Fibroblast of skin of left quadriceps (primary cell): ENCODE measurements at regions not wholly inside any gene's neighbourhood (a gene's known extent, or its start where the extent isn't known, plus 50 kb on each side); places are given as distances from the start of the nearest gene placed in this dataset.
"Not testable (repeated sequence)": the region's sequence is repeated elsewhere in the genome, so short reads cannot be mapped to it uniquely, and the experiment has no call there.

Source experiments
- DNase-seq, 2 experiments: peaks; one replicate each; pipeline ENCODE4 v3.0.0-alpha.2; 2013; ENCODE audit warnings: low read depth in 2 of 2

DNA sequence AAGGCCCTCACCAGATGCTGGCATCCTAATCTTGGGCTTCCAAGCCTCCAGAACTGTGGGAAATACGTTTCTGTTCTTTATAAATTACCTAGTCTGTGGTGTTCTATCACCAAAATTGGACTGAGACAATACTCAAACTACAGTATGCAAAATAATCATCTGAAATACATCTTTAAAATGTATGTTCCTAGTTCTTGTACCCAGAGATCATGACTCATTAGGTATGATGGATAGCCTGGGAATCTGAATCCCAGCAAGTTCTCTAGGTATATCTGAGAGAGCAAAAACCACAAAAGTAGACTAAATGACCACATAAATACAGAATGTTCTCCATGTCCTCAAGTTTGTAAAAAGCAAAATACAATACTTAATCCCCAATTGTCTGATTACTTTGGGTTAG lies 166.3 kb downstream of the YIPF5 start:
- no peak for DNase-seq

DNA sequence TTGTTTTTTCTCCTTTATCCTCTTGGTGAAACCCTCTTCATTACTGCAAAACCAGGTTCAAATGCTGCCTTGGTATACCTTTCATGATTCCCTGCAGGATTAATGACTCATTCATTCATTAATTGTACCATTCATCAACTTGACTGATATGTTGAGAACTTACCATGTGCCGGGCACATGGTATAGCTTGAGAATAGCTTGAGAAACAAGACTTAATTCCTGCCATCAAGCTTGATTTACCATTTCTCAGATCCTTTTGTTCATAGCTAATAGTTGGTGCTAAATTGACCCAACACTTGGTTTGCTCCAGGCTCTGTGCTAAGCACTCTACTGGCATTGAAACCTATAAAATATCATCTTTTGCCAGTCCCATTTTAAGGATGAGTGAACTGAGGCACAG lies 165.7 kb downstream of the YIPF5 start:
- no peak for DNase-seq

DNA sequence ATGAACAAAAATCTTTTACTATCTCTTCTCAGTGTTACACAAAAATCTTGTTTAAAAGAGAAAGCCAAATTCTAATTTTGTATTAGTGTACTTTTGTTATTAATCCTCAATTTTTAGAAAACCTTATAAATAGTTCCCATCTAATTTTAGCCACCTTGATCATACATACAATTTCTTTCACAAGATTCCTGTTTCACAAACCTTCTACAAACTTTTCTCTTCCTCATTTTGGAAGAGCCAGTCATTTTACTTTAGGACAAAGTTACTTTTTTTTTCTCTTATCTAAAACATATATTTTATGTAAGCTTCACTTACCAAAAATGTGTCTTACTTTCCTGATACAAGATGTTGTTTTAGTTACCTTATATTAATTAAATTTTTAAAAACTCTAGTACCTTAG lies 161.3 kb downstream of the YIPF5 start:
- no peak for DNase-seq

DNA sequence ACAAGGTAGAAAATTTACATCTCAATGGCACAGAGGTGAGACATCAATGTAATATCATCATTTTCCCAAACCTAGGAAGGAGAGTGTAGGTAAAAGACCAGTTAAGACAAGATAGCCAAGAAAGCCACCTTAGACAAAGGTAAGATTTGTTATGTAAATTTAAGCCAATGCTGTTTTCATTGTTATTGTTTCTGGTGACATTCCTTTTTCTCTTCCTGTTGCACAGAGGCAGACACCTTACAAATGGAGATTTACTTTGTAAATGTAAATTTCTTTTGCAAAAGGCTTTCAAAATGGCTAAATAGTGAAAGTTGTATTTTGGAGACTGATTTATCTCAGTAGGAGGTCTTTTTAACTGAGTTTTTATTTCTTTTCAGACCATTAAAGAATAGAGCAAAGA lies 159.1 kb downstream of the YIPF5 start:
- DNase-seq: no peak

DNA sequence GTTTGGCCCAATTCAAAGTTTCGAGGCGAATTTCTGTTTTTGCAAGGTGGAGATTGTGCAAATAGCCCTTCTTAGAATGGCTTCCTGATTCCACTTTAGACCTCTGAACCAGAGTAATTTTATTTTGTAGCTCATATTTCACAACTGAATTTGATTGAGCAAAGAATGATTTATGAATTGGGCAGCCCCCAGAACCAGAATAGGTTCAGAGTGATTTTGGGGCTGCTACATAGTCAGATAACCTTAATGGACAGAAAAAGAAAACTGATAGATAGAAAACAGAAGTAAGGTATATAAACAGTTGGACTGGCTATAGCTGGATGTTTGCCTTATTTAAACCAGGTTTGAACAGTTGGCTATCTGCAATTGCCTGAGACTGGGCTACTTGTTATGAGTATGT lies 156.6 kb downstream of the YIPF5 start:
- no peak for DNase-seq

DNA sequence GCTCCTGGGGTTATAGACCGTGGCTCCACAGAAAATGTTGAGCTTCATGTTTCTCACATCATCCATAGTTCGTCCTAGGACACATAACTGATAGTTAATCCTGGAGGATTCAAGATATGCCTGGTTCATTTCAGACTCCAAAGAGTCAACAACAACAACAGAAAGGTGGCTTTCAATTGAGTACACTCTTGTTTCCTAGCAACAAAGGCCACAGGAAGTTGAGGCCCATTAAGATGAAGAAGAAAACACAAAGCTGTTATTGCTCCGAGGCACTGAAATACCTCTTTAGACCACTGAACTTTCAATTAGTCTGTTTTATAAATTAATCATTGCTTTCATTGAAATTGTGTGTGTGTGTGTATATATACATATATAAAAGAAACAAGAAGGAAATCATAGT lies 154.5 kb downstream of the YIPF5 start:
- no peak for DNase-seq

DNA sequence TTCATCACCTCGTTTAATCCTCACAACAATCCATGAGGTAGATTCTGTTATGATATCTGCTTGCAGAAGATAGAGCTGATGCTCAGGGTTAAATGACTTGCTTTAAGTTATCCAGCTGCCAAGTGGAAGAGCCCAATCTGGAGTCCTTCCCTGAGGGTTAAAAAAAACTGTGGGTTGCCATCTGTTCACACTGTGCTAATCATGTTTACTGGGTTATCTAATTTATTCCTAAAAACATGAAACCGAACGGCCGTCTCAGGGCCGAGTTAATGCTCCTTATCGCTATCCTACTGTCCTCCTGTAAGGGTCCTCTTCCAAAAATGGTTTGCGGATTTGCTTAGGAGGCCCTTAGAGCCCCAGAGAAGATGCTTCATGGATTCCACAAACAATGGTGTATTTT lies 153.3 kb downstream of the YIPF5 start:
- no peak for DNase-seq

DNA sequence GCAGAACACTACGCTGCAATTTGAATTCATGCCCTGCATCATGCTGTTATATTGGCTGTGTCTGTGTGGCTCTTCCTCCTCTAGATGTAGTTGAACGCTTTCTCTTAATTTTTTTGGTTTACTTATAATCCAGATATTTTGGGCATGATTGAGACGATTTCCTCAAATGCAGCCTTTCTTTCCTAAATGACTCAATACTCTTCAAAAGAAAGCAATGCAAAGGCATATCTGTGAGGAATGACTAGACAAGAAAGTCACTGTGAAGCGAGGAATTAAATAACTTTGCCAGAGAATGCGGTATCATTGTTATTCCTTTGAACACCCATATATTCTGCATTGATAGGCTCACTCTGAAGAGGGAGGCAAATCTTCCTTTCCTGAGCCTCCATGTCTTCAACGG lies 152.8 kb downstream of the YIPF5 start:
- DNase-seq: no peak

DNA sequence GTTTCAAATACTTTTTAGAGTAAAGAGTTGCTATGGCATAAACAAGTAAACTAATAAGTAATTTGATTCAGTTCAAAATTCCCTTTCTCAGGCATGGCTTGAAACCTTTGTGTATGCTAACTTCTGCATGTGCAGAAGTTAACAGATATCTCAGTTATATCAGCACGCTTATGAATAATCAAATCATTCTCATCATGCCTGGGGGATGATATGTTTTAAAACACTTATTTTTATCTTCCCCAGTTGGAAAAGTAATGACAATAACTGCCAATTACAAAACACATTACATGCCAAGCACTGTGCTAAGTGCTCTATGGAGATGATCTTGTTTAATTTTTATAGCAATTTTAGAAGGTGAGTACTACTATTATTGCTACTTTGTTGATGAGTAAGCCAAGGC lies 146.4 kb downstream of the YIPF5 start:
- no peak for DNase-seq

DNA sequence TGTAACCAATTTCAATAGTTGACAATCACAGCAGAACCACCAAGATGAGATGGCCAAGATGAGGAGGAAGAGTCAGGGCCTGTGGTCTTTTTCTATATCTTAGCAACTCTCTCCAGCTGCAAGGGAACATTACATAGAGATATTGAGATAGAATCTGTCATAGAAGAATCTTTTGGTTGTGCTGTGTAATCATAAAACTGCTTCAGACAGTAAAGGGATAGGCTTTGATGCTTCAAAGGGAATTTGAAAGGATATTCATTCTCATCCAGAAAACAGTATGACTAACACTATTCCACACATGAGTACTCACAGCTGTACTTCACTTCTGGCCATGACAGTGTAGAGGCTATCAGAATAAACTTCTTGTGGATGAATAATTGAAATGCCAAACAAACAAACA lies 145.9 kb downstream of the YIPF5 start:
- DNase-seq: no peak

DNA sequence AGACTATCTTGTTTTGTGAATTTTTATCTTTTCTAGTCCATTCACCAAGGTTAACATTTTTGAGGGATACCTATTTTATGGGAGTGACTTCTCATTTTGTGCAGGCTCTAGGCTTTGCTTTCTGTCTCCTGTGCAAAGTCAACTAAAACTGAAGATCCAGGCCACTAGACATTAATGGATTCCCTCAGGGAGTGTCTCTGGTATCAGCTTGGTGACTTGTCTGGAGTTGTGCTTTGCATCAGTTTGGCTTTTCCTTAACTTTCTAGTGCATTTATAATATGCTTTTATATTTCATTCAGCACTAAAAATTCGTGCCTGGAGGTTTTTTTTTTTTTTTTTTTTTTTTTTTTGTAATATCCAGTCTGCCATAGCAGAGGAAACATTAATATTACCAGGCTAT lies 144.2 kb downstream of the YIPF5 start:
- no peak for DNase-seq

DNA sequence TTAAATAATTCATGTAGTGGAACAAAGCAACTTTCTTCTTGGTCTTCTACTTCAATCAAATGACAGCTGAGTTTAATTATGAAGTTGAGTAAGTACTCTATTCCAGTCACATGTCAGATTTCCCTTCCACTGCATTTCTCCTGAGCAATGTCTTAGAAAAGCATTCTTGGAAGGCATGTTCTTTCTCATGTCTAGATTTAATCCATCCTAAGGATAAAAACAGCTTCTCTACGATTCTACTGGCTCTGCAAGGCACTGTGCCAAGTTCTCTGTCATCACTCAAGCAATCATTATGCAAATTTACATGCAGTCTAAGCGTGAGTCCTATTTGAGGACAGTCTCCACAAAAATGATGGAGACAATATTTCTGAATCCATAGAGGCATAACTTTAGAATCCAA lies 142.4 kb downstream of the YIPF5 start:
- peak; percentile 92 to 93 for DNase-seq

DNA sequence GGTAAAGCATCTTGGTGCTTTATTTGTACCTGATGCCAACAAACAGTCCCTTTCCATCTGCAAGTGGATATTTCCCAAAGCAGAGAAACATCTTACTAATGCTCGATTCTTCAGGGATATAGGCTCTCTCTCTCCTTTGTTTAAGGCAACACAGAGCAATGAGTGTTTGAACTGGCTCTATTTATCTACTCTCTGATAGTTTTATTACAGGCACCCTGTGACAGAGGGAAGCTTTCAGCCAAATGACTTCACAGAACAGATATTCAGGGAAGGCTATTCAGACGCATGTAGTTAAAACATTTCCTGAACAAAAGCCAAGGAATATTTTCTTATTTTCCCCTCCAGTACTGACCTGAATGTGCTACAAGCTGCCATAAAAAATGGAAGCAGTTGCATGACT lies 141.8 kb downstream of the YIPF5 start:
- DNase-seq: peak; percentile 93

DNA sequence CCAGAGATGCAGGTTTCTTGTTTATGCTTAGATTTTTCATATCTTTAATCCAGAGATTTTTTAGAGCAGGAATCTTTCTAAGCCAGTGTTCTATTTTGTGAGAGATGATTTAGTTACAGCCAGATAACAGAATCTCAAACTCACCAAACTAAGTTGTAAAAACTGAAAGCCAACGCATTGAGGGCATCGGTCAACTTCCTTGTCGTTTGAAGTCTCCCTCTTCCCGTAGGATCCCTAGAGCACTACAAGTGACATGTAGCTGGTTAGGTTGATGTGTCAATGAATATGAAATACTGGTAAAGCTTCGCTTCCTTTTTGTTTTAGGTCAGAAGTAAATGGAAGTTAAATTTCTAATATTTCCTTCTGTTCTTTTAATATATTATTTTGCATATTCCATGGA lies 139.6 kb downstream of the YIPF5 start:
- no peak for DNase-seq

DNA sequence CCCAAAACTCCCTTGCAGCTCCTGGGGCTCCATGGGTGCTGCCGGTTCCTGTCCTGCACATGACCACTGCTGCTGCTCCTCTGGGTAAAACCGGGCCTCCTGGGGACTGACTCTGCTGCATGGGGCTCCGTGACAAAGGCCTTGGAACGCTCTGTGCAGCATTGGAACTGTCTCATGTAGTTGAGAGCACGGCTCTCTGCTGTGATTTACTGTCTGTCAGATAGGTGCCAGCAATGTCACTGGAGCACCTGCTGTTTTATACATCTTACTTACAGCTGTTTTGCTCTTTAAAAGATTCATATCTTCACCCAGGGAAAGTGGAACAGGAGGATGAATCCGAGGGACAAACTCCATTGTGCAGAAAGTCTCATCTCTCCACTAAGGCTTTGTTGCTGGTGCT lies 138.1 kb downstream of the YIPF5 start:
- DNase-seq: no peak

DNA sequence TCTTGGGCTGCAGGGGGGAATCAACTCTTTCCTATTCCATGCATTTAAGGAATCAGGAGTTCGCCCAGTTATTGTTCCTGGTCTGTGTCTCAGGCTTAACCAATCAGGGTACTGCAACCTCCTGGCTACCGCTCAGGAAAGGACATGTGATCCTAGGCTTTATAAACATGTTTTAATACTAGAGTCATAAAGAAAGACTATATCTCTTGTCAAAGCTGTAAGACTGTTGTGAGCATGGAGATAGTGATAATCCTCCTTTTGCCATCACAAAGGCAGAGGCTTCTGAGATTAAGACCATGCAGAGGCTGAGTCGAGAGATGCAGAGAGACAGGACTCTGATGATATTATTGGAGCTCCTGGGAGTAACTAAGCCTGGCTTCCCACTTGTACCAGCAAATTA lies 137.0 kb downstream of the YIPF5 start:
- no peak for DNase-seq

DNA sequence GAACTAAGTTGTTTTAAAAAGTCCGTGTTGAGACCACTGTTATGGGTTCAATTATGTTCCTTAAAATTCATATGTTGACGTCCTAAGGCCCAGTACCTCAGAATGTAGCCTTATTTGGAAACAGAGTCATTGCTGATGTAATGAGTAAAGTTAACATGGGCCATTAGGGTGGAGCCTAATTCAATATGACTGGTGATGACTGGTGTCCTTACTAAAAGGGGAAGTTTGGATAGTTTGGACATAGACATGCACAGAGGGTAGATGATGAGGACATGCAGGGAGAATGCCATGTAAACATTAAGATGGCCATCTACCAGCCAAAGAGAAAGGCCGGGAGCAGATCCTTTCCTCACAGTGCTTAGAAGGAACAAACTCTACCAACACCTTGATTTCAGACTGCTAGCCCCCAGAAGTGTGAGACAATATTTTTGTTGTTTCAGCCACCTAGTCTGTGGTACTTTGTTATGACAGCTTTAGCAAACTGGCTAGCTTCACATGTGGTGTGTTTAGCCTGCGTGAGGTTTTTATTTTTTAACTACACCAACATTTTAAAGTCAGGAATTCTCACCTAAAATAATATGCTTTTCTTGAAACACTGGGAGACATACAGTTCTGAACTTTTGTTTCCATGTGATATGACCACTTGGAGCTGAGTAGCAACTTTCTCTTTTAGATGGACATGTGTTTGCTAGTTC lies 135.3 kb downstream of the YIPF5 start:
- DNase-seq: no peak

DNA sequence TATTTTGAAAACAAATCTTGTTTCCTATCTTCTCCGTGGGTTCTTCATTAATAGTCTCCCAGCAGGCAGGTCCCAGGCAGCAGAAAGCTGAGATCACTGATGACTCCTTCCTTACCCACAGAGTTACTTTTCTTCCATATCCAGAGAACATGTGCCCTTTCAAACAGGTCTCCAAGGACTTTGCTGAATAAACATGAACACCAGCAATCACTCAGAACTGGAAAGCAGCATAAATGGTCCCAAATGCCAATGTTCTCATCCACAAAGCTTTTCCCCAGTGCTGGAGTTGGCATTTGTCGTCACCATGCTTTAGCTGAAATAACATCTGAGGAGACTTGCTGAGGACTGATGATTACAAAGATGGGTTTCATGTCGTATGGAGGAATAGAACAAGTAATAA lies 134.0 kb downstream of the YIPF5 start:
- no peak for DNase-seq

DNA sequence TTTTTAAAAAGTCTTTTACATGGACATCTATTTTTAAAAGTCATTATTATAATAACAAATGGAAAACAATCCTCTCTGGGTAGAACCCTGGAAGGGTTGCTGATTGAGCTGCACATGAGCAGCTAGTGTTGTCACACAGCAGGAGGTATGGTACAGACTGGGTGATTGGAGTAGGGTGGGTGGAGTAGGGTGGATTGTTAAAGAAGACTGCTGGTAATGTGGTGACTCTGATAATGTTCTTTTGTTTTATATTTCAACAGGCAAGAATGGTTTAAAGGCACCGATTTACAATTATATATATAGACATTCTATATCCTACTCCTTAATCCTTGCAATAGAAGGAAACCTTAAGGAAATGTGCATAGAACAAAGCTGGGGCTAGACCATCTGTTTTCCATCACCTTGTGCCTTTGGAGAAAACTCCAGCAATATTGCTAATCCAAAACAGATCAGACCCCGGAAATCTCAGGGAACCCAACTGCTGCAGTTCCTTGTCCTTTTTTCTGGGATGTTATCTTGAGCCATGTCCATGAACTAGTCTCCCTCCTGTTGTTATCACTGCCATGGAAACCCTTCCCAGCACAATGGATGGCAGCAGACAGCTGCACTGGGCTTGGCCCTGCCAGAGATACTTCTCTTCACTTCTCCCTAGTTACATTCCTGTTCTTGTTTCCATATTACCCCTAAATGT lies 129.7 kb downstream of the YIPF5 start:
- peak; percentile 36 to 48 for DNase-seq

DNA sequence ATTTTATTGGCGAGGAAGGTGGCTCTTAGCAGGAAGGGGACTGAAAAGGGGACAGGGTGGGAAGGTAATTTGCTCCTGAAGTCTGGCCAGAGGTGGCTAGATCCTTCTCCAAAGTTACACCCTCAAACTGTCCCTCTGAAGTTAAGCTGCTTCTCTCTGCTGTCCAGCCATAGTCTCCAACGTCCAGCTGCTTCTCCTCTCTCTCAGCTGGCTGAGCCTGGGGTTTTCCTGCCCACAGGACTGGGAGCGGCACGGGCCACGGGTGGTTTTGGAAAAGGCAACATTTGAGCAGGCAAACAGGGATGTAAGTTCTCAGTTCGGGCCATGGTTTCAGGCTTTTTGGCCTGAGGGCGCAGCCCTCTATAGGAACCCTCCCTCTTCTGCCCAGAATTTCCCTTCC lies 128.3 kb downstream of the YIPF5 start:
- DNase-seq: no peak

DNA sequence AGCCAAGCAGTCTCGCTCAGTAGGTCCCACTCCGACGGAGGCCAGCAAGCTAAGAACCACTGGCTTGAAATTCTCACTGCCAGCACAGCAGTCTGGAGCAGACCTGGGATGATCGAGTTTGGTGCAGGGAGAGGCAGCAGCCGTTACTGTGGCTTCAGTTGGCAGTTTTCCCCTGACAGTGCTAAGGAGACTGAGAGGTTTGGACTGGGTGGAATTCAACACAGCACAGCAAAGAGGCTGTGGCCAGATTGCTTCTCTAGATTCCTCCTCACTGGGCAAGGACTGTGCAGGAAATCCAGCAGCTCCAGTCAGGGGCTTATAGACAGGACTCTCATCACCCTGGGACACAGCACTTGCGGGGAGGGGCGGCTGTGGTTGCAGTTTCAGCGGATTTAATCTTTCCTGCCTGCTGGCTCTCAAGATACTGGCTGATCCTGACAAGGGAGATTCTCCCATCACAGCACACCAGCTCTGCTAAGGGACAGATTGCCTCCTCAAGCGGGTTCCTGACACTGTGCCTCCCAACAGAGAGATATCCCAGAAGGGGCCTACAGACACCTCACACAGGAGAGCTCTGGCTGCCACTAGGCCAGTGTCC lies 122.1 kb downstream of the YIPF5 start:
- no peak for DNase-seq

DNA sequence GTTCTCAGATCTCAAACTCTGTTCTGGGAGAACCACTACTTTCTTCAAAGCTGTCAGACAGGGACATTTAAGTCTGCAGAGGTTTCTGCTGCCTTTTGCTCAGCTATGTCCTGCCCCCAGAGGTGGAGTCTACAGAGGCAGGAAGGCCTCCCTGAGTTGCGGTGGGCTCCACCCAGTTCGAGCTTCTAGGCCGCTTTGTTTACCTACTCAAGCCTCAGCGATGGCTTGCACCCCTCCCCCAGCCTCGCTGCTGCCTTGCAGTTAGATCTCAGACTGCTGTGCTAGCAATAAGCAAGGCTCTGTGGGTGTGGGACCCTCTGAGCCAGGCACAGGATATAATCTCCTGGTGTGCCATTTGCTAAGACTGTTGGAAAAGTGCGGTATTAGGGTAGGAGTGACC lies 115.1 kb downstream of the YIPF5 start:
- not testable (repeated sequence) for DNase-seq

DNA sequence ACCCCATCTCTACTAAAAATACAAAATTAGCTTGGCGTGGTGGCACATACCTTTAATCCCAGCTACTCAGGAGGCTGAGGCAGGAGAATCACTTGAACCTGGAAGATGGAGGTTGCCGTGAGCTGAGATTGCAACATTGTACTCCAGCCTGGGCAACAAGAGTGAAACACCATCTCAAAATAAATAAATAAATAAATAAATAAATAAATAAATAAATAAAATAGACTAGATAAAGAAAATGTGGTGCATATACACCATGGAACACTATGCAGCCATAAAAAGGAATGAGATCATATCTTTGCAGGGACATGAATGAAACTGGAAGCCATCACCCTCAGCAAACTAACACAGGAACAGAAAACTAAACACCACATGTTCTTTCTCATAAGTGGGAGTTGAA lies 110.4 kb downstream of the YIPF5 start:
- not testable (repeated sequence) for DNase-seq
